ENCODE measurements at regions not wholly inside any gene's neighbourhood (a gene's known extent, or its start where the extent isn't known, plus 50 kb on each side); places are given as distances from the start of the nearest gene placed in this dataset.
"Not testable (repeated sequence)": the region's sequence is repeated elsewhere in the genome, so short reads cannot be mapped to it uniquely, and the experiment has no call there.

DNA sequence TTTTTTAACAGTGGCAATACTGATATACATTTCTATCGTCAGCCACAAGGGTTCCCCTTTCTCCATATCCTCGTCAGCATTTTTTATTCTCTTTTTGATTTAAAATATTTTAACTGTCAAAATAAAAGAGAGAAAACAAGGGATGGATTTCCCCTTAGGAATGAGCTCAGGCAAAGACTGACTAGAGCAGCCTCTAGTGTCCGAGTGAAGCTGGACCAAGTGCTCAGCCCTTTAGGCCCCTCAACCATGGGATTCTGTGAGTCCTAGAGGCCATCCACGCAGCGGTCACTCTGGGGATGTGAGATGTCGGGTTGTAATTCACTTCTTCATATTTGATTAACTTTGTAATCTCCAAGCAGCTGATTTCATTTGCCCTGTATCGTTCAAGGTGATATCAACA, 137.4 kb upstream of the RNF32 start:
- dilution Hi-C loops (cut with HindIII; ENCODE audit: low sequenced_read_pairs, unreplicated experiment) (no loop called here), intact Hi-C loops (cut with micrococcal nuclease) (loop anchor here (10.0 kb wide), 1 partner anchor 62 kb away; no protein-coding TSS in a partner anchor), in situ Hi-C loops (cut with MboI; ENCODE audit: low sequenced_read_pairs) (no loop called here)
- H3K9me3 ChIP-seq (ENCODE audit: control insufficient read depth, insufficient read depth, low read length): peaks cover 12% of the 10 kb centered on the region; the same call in 1 of the 2 replicates
- H2BK120ac ChIP-seq (ENCODE audit: low read depth, low read length): no peak overlapping the region
- H2AFZ ChIP-seq (replicated peaks; ENCODE audit: low read length, poor library complexity): no peak overlapping the region
- H4K5ac ChIP-seq (ENCODE audit: low read depth, low read length): no peak overlapping the region
- H3K56ac ChIP-seq (ENCODE audit: extremely low read depth, insufficient read depth, low read length): no peak overlapping the region
- H4K91ac ChIP-seq (ENCODE audit: insufficient read depth, low read depth, low read length): no peak overlapping the region
- H3K4me3 ChIP-seq (ENCODE audit: insufficient read depth, low read depth, low read length): no peak overlapping the region
- no peak overlapping the region for H3K9ac ChIP-seq (ENCODE audit: low read depth, low read length)
- H2AK9ac ChIP-seq (replicated peaks; ENCODE audit: low read depth, low read length, poor library complexity): no peak overlapping the region
- no peak overlapping the region for H3K27ac ChIP-seq (ENCODE audit: insufficient read depth, low read length)
- H3K18ac ChIP-seq (ENCODE audit: low read depth, low read length): no peak overlapping the region
- H2BK20ac ChIP-seq (ENCODE audit: low read depth, low read length): no peak overlapping the region
- ATAC-seq (ENCODE audit: low read depth) (no peak), DNase-seq (peak; percentile 11)
- no peak overlapping the region for H3K4me2 ChIP-seq (ENCODE audit: low read depth, low read length)
- no peak overlapping the region for H3K14ac ChIP-seq (replicated peaks; ENCODE audit: low read depth, low read length)
- H2BK15ac ChIP-seq (ENCODE audit: low read depth, low read length): no peak overlapping the region
- H3K23ac ChIP-seq (ENCODE audit: low read depth, low read length): no peak overlapping the region
- ChIA-PET POLR2A (ENCODE audit: unreplicated experiment) (no interaction called here), CTCF (interaction anchor here (1.2 to 1.5 kb wide), 3 partner anchors 9 to 685 kb away, joined by 3 to 5 read pairs (median 3); no protein-coding TSS in a partner anchor)
- H3K36me3 ChIP-seq (ENCODE audit: control insufficient read depth, insufficient read depth, low read length): no peaks in the 10 kb centered on the region
- H4K8ac ChIP-seq (ENCODE audit: low read depth in 2 of 2, low read length in 2 of 2): no peak overlapping the region
- no peak overlapping the region for H2AK5ac ChIP-seq (ENCODE audit: low read depth, low read length)
- H3K9me1 ChIP-seq (ENCODE audit: insufficient read depth, low read length): no peaks in the 10 kb centered on the region
- TF ChIP-seq RFX5 (IDR thresholded peaks at IDR 0.05; ENCODE audit: low read depth, low read length) (no peak), RAD21 (IDR thresholded peaks at IDR 0.05; ENCODE audit: low read length) (0 out of 2 replicates have a peak, but pooled peaks have one; percentile 3), MXI1 (IDR thresholded peaks at IDR 0.05; ENCODE audit: borderline replicate concordance, low read depth, low read length) (no peak), CEBPB (IDR thresholded peaks at IDR 0.05; ENCODE audit: low read depth, low read length) (no peak)
- TF ChIP-seq, protein P1, sequence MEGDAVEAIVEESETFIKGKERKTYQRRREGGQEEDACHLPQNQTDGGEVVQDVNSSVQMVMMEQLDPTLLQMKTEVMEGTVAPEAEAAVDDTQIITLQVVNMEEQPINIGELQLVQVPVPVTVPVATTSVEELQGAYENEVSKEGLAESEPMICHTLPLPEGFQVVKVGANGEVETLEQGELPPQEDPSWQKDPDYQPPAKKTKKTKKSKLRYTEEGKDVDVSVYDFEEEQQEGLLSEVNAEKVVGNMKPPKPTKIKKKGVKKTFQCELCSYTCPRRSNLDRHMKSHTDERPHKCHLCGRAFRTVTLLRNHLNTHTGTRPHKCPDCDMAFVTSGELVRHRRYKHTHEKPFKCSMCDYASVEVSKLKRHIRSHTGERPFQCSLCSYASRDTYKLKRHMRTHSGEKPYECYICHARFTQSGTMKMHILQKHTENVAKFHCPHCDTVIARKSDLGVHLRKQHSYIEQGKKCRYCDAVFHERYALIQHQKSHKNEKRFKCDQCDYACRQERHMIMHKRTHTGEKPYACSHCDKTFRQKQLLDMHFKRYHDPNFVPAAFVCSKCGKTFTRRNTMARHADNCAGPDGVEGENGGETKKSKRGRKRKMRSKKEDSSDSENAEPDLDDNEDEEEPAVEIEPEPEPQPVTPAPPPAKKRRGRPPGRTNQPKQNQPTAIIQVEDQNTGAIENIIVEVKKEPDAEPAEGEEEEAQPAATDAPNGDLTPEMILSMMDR (conservative IDR thresholded peaks at IDR 0.05; ENCODE audit: low read depth, low read length): 0 out of 2 replicates have a peak, but pooled peaks have one; percentile 29
- no peaks in the 10 kb centered on the region for H4K20me1 ChIP-seq (ENCODE audit: insufficient read depth, low read length)
- H3K4me1 ChIP-seq (ENCODE audit: control insufficient read depth, insufficient read depth, low read length): no peaks in the 10 kb centered on the region
- no TSS peak for BruUV-seq (replicated peaks)
- no peaks in the 10 kb centered on the region for H3K27me3 ChIP-seq (ENCODE audit: control insufficient read depth, insufficient read depth, low read length)
- no peak overlapping the region for H2BK5ac ChIP-seq (ENCODE audit: low read depth, low read length, poor library complexity, severe bottlenecking)
- H3K79me1 ChIP-seq (ENCODE audit: low read depth in 1 of 2, low read length in 2 of 2): no peaks in the 10 kb centered on the region
- WGBS, 2 experiments (ENCODE audit: extremely low coverage in 2 of 2, insufficient read length in 1 of 2): 40% methylated on average over 1 of the region's 7 CpGs; no CpG with 5 or more reads in 1 of the 2 experiments
- no peak overlapping the region for H3K4ac ChIP-seq (ENCODE audit: low read depth, low read length)

DNA sequence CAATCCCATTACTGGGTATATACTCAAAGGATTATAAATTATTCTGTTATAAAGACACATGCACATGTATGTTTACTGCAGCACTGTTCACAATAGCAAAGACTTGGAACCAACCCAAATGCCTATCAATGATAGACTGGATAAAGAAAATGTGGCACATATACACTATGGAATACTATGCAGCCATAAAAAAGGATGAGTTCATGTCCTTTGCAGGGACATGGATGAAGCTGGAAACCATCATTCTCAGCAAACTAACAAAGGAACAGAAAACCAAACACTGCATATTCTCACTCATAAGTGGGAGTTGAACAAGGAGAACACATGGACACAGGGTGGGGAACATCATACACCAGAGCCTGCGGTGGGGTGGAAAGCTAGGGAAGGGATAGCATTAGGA, 138.8 kb upstream of the RNF32 start:
- in situ Hi-C loops (cut with MboI; ENCODE audit: low sequenced_read_pairs); H4K8ac ChIP-seq (ENCODE audit: low read depth in 2 of 2, low read length in 2 of 2); POLR2A ChIA-PET (ENCODE audit: unreplicated experiment); H3K4me2 ChIP-seq (ENCODE audit: low read depth, low read length); H3K23ac ChIP-seq (ENCODE audit: low read depth, low read length); H2BK20ac ChIP-seq (ENCODE audit: low read depth, low read length); H3K27ac ChIP-seq (ENCODE audit: insufficient read depth, low read length); H3K14ac ChIP-seq (replicated peaks; ENCODE audit: low read depth, low read length); H4K5ac ChIP-seq (ENCODE audit: low read depth, low read length); ATAC-seq (ENCODE audit: low read depth); BruUV-seq (replicated peaks); H3K56ac ChIP-seq (ENCODE audit: extremely low read depth, insufficient read depth, low read length); H3K4ac ChIP-seq (ENCODE audit: low read depth, low read length); H3K4me3 ChIP-seq (ENCODE audit: insufficient read depth, low read depth, low read length); H3K9ac ChIP-seq (ENCODE audit: low read depth, low read length); CTCF ChIA-PET; H2BK15ac ChIP-seq (ENCODE audit: low read depth, low read length); H4K20me1 ChIP-seq (ENCODE audit: insufficient read depth, low read length); H2BK5ac ChIP-seq (ENCODE audit: low read depth, low read length, poor library complexity, severe bottlenecking); H3K27me3 ChIP-seq (ENCODE audit: control insufficient read depth, insufficient read depth, low read length); H2BK120ac ChIP-seq (ENCODE audit: low read depth, low read length); H2AK9ac ChIP-seq (replicated peaks; ENCODE audit: low read depth, low read length, poor library complexity); H3K79me1 ChIP-seq (ENCODE audit: low read depth in 1 of 2, low read length in 2 of 2); H2AK5ac ChIP-seq (ENCODE audit: low read depth, low read length); H3K4me1 ChIP-seq (ENCODE audit: control insufficient read depth, insufficient read depth, low read length); H4K91ac ChIP-seq (ENCODE audit: insufficient read depth, low read depth, low read length); dilution Hi-C loops (cut with HindIII; ENCODE audit: low sequenced_read_pairs, unreplicated experiment); H3K36me3 ChIP-seq (ENCODE audit: control insufficient read depth, insufficient read depth, low read length); H3K9me1 ChIP-seq (ENCODE audit: insufficient read depth, low read length); H3K18ac ChIP-seq (ENCODE audit: low read depth, low read length); DNase-seq; H2AFZ ChIP-seq (replicated peaks; ENCODE audit: low read length, poor library complexity): not testable (repeated sequence)
- WGBS, 2 experiments (ENCODE audit: extremely low coverage in 2 of 2, insufficient read length in 1 of 2): no CpG with 5 or more reads among the region's 1 CpG
- intact Hi-C loops (cut with micrococcal nuclease): loop anchor here (10.0 kb wide), 1 partner anchor 63 kb away; no protein-coding TSS in a partner anchor
- H3K9me3 ChIP-seq (ENCODE audit: control insufficient read depth, insufficient read depth, low read length): peaks cover 15% of the 10 kb centered on the region; the same call in 1 of the 2 replicates
